HG03095 (cell line): ENCODE measurements at regions not wholly inside any gene's neighbourhood (a gene's known extent, or its start where the extent isn't known, plus 50 kb on each side); places are given as distances from the start of the nearest gene placed in this dataset.
A peak's percentile ranks its signal among the peaks of the same experiment; 100 is the strongest.
"Not testable (repeated sequence)": the region's sequence is repeated elsewhere in the genome, so short reads cannot be mapped to it uniquely, and the experiment has no call there.

ENCODE experiments used
- ATAC-seq: cut with Tn5 transposase; IDR thresholded peaks from one replicate; pipeline ENCODE4 v1.9.1; 2021; ENCODE audit warnings: moderate library complexity; ENCODE audit not compliant: unreplicated experiment

- ATAC-seq: no peak
Measured at GRCh38 chr2:131584380-131584779, 56.7 kb downstream of the CCDC74A start.

- peak; percentile 59 for ATAC-seq
Measured at GRCh38 chr2:131584940-131585339, 57.3 kb downstream of the CCDC74A start.

GRCh38 chr2:131588152-131588873 lies 60.6 kb downstream of the CCDC74A start:
- peak; percentile 63 for ATAC-seq

GRCh38 chr2:131589126-131589525 lies 61.4 kb downstream of the CCDC74A start:
- not testable (repeated sequence) for ATAC-seq

DNA sequence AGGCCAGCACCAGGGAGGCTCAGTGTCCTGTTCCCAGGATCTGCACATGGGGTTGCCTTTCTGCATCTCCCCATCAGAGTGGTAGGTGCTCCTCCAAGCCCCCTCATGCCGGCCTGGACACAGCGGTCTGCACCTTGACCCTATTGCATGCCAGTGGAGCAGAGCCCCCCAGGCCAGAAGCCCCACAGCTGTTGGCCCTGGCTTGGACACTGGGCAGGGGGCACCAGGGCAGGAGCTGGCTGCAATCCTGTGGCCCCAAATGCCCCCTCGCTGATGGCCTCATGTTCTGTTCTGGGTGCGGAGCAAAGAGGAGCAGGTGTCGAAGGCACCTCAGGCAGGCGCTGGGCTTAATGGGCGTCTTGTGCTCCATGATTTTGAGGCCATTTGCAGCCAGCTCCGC lies 62.7 kb downstream of the CCDC74A start:
- no peak for ATAC-seq

GRCh38 chr2:131590896-131591295 lies 63.2 kb downstream of the CCDC74A start:
- no peak for ATAC-seq

DNA sequence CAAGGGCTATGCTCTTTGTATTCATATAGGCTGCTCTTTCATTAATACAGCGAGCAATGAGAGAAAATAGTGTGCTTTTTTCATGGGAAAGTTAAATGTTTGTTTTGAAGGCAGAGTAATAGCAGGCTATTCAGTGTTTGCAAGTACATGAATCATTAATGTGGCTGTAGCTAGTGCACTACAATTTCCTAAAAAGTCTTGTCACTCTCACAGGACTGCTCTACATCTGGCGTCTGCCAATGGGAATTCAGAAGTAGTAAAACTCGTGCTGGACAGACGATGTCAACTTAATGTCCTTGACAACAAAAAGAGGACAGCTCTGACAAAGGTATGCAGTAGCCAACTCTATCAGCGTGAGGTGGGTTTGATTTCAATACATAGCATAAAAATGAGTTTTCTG lies 68.9 kb downstream of the CCDC74A start:
- not testable (repeated sequence) for ATAC-seq

DNA sequence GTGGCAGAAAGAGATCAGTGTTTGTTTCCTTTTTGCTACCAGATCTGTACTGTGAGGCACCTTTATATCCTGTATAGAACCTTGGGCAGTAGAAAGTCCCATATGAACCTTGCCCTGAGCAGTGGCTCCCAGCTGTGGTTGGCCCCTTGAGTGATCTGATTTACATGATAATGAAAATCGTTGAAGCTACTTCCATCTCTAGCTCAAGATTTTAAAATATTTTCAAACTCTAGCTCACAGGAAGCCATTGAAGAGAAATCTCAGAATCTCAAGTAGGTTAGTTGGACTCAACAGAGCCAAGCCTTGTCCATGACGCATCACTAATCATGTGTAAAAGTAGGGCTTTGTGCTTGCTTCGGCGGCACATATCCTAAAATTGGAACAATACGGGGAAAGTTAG lies 74.8 kb downstream of the CCDC74A start:
- not testable (repeated sequence) for ATAC-seq

GRCh38 chr2:131604652-131605051 lies 77.0 kb downstream of the CCDC74A start:
- ATAC-seq: not testable (repeated sequence)

DNA sequence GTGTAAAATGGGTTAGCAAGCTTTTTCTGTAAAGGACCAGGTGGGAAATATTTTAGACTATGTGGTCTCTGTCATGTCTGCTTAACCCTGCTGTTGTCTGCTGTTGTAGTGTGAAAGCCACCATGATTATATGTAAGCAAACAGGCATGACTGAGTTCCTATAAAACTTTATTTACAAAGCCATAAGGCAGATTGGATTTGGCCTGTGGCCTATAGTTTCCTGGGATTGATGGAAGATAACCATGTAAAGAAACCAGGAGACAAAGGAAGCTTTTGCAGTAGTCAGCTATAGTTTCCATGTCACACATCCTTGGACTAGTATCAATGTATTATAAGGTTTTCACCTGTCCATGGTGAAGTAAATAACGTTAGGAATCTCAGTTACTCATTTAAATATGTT lies 78.7 kb downstream of the CCDC74A start:
- not testable (repeated sequence) for ATAC-seq

DNA sequence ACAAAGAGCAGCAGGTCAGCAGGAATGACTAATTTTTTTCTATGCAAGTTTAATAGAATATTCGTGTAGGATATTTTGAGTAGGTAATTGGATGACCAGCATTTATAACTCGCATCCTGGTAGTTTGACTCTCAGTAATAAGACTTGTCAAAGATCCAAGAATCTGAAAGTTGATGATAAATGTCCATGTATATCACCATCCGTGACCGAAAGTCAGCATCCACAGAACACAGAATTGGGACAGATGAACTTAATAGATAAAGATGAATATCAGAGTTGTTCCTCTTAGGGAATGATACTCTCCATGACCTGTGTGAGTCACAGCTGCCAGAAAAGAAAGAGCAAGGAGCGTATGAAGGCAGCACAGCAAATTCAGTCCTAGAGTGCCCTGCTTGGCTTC lies 79.4 kb downstream of the CCDC74A start:
- not testable (repeated sequence) for ATAC-seq

DNA sequence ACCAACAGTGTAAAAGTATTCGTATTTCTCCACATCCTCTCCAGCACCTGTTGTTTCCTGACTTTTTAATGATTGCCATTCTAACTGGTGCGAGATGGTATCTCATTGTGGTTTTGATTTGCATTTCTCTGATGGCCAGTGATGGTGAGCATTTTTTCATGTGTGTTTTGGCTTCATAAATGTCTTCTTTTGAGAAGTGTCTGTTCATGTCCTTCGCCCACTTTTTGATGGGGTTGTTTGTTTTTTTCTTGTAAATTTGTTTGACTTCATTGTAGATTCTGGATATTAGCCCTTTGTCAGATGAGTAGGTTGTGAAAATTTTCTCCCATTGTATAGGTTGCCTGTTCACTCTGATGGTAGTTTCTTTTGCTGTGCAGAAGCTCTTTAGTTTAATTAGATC lies 86.9 kb downstream of the CCDC74A start:
- not testable (repeated sequence) for ATAC-seq

- not testable (repeated sequence) for ATAC-seq
Measured at GRCh38 chr2:131618320-131618719, 90.6 kb downstream of the CCDC74A start.

DNA sequence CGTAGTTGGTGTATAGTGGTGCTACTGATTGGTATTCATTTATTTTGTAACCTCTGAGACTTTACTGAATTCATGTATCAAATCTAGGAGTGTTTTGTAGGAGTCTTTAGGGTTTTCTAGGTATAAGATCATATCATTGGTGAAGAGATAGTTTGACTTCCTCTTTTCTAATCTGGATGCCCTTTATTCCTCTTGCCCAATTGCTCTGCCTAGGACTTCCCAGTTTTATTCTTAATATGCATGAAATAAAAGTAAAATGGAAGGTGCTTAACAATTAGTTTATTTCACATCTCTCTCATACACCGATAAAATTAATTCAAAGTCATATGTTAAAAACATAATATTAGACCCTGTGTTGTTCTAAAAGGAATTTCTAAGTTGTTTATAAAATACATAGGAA lies 95.2 kb downstream of the CCDC74A start:
- not testable (repeated sequence) for ATAC-seq

DNA sequence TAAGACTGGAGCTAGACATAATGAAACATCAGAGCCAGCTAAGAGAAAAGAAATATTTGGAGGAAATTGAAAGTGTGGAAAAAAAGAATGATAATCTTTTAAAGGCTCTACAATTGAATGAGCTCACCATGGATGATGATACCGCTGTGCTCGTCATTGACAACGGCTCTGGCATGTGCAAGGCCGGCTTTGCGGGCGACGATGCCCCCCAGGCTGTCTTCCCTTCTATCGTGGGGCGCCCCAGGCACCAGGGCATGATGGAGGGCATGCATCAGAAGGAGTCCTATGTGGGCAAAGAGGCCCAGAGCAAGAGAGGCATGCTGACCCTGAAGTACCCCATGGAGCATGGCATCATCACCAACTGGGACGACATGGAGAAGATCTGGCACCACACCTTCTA lies 98.3 kb downstream of the CCDC74A start:
- ATAC-seq: not testable (repeated sequence)

DNA sequence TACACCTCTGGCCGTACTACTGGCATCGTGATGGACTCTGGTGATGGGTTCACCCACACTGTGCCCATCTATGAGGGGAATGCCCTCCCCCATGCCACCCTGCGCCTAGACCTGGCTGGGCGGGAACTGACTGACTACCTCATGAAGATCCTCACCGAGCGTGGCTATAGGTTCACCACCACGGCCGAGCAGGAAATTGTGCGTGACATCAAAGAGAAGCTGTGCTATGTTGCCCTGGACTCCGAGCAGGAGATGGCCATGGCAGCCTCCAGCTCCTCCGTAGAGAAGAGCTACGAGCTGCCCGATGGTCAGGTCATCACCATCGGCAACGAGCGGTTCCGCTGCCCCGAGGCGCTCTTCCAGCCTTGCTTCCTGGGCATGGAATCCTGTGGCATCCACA lies 98.9 kb downstream of the CCDC74A start:
- not testable (repeated sequence) for ATAC-seq

GRCh38 chr2:131627777-131628176 lies 100.1 kb downstream of the CCDC74A start:
- not testable (repeated sequence) for ATAC-seq

- ATAC-seq: not testable (repeated sequence)
Measured at GRCh38 chr2:131631648-131632047, 104.0 kb downstream of the CCDC74A start.

GRCh38 chr2:131633405-131633804 lies 105.7 kb downstream of the CCDC74A start:
- ATAC-seq: not testable (repeated sequence)

GRCh38 chr2:131633827-131634695 lies 106.4 kb downstream of the CCDC74A start:
- not testable (repeated sequence) for ATAC-seq

DNA sequence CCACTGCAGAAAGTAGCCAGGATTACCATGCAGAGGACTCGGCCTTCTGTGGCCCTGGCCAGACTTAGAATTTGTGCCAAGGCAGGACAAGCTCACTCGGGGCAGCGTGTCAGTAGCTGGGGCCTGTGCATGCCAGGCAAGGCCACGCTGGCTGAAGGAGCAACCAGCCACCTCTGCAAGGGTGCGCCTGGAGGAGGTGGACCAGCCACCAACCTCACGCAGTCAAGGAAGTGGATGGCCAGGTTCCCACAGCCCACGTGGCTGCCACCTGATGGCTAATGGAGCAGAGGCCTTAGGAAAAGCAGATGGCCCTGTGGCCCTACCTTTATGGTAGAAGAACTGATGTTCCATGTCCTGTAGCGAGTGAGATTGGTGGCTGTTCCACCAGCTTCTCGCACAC lies 107.9 kb downstream of the CCDC74A start:
- no peak for ATAC-seq
